ENCODE measurements at regions not wholly inside any gene's neighbourhood (a gene's known extent, or its start where the extent isn't known, plus 50 kb on each side); places are given as distances from the start of the nearest gene placed in this dataset.

DNA sequence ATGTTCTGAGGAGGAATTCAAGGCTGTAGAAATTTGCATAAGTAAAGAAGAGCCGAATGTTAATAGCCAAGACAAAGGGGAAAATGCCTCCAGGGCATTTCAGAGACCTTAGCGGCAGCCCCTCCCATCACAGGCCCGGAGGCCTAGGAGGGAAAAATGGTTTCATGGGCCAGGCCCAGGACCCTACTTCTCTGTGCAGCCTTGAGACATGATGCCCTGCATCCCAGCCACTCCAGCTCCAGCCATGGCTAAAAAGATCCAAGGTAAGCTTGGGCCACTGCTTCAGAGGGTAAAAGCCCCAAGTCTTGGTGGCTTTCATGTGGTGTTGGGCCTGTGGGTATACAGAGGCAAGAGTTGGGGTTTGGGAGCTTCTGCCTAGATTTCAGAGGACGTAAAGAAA, 225.7 kb downstream of the ARHGAP12 start:
- TF ChIP-seq ZNF197 (CRISPR knock-in tag; IDR thresholded peaks at IDR 0.05; ENCODE audit: low read depth) (no peak), BHLHE40 (IDR thresholded peaks at IDR 0.05; ENCODE audit: low read length) (no peak), RFX7 (CRISPR knock-in tag; IDR thresholded peaks at IDR 0.05) (no peak), ADNP (tag; IDR thresholded peaks at IDR 0.05) (no peak), RFX1 (IDR thresholded peaks at IDR 0.05) (no peak), NONO (IDR thresholded peaks at IDR 0.05; ENCODE audit: low read depth in 2 of 2, low read length in 1 of 2) (no peak), POLR2A (conservative IDR thresholded peaks at IDR 0.05) (no peak), ELF4 (CRISPR knock-in tag; IDR thresholded peaks at IDR 0.05) (no peak)
- TF ChIP-seq, protein P1, sequence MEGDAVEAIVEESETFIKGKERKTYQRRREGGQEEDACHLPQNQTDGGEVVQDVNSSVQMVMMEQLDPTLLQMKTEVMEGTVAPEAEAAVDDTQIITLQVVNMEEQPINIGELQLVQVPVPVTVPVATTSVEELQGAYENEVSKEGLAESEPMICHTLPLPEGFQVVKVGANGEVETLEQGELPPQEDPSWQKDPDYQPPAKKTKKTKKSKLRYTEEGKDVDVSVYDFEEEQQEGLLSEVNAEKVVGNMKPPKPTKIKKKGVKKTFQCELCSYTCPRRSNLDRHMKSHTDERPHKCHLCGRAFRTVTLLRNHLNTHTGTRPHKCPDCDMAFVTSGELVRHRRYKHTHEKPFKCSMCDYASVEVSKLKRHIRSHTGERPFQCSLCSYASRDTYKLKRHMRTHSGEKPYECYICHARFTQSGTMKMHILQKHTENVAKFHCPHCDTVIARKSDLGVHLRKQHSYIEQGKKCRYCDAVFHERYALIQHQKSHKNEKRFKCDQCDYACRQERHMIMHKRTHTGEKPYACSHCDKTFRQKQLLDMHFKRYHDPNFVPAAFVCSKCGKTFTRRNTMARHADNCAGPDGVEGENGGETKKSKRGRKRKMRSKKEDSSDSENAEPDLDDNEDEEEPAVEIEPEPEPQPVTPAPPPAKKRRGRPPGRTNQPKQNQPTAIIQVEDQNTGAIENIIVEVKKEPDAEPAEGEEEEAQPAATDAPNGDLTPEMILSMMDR (IDR thresholded peaks at IDR 0.05 in 2 of 3, conservative IDR thresholded peaks at IDR 0.05 in 1 of 3; ENCODE audit: insufficient read depth in 2 of 3, low read depth in 1 of 3, low read length in 3 of 3), result no peak
- TF ChIP-seq, protein P2, sequence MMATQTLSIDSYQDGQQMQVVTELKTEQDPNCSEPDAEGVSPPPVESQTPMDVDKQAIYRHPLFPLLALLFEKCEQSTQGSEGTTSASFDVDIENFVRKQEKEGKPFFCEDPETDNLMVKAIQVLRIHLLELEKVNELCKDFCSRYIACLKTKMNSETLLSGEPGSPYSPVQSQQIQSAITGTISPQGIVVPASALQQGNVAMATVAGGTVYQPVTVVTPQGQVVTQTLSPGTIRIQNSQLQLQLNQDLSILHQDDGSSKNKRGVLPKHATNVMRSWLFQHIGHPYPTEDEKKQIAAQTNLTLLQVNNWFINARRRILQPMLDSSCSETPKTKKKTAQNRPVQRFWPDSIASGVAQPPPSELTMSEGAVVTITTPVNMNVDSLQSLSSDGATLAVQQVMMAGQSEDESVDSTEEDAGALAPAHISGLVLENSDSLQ (IDR thresholded peaks at IDR 0.05), result no peak
